GM12878 (cell line): ENCODE measurements at regions not wholly inside any gene's neighbourhood (a gene's known extent, or its start where the extent isn't known, plus 50 kb on each side); places are given as distances from the start of the nearest gene placed in this dataset.

ENCODE experiments used
- CHD2 ChIP-seq: IDR thresholded peaks from 2 replicates; pipeline ENCODE4 v1.6.1; 2011; ENCODE audit warnings: low read depth, low read length, improper control_type of control experiment, borderline replicate concordance
- HCFC1 ChIP-seq: fragments of 150-350 bp; IDR thresholded peaks from 2 replicates; pipeline ENCODE4 v1.6.1; 2014; ENCODE audit warnings: low read length
- NR2C1 ChIP-seq: fragments of 450-650 bp; IDR thresholded peaks from 2 replicates; pipeline ENCODE4 v1.6.1; 2017; ENCODE audit warnings: antibody characterized with exemption, mild to moderate bottlenecking, moderate library complexity
- TBL1XR1 ChIP-seq: IDR thresholded peaks from 2 replicates; pipeline ENCODE4 v1.6.1; 2012; ENCODE audit warnings: low read depth, low read length, improper control_type of control experiment
- TCF3 ChIP-seq: IDR thresholded peaks from 2 replicates; pipeline ENCODE4 v1.6.1; 2012; ENCODE audit warnings: low read depth, mild to moderate bottlenecking, low read length, borderline replicate concordance; ENCODE audit not compliant: insufficient read depth
- TF ChIP-seq, protein P1 (sequence below): fragments of 450-650 bp; IDR thresholded peaks from 2 replicates; pipeline ENCODE4 v1.6.1; 2017; ENCODE audit warnings: mild to moderate bottlenecking, moderate library complexity
- TF ChIP-seq, protein P2 (sequence below): fragments of 450-650 bp; IDR thresholded peaks from 2 replicates; pipeline ENCODE4 v1.6.1; 2017; ENCODE audit warnings: mild to moderate bottlenecking, moderate library complexity

DNA sequence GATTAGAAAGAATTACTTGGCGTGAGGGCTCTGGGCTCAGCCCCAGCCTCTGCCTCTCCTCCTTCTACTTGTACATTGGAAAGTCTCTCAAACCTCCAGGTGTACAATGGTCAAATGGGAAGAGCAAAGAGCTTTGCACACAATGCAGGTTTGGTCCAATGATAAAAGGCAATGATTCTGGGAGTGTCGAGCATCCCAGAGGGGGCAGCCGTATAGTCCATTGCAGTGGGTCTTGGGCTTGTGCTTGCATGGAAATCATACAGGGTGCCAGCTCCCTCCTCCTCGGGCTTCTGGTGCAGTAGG lies 98.0 kb upstream of the NCK2 start (continued):
- TF ChIP-seq, protein P1, sequence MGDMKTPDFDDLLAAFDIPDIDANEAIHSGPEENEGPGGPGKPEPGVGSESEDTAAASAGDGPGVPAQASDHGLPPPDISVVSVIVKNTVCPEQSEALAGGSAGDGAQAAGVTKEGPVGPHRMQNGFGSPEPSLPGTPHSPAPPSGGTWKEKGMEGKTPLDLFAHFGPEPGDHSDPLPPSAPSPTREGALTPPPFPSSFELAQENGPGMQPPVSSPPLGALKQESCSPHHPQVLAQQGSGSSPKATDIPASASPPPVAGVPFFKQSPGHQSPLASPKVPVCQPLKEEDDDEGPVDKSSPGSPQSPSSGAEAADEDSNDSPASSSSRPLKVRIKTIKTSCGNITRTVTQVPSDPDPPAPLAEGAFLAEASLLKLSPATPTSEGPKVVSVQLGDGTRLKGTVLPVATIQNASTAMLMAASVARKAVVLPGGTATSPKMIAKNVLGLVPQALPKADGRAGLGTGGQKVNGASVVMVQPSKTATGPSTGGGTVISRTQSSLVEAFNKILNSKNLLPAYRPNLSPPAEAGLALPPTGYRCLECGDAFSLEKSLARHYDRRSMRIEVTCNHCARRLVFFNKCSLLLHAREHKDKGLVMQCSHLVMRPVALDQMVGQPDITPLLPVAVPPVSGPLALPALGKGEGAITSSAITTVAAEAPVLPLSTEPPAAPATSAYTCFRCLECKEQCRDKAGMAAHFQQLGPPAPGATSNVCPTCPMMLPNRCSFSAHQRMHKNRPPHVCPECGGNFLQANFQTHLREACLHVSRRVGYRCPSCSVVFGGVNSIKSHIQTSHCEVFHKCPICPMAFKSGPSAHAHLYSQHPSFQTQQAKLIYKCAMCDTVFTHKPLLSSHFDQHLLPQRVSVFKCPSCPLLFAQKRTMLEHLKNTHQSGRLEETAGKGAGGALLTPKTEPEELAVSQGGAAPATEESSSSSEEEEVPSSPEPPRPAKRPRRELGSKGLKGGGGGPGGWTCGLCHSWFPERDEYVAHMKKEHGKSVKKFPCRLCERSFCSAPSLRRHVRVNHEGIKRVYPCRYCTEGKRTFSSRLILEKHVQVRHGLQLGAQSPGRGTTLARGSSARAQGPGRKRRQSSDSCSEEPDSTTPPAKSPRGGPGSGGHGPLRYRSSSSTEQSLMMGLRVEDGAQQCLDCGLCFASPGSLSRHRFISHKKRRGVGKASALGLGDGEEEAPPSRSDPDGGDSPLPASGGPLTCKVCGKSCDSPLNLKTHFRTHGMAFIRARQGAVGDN = no peak
- TF ChIP-seq CHD2 = no peak
- no peak for TF ChIP-seq NR2C1
- TF ChIP-seq TBL1XR1 = no peak
- no peak for TF ChIP-seq TCF3
- no peak for TF ChIP-seq HCFC1
- TF ChIP-seq, protein P2, sequence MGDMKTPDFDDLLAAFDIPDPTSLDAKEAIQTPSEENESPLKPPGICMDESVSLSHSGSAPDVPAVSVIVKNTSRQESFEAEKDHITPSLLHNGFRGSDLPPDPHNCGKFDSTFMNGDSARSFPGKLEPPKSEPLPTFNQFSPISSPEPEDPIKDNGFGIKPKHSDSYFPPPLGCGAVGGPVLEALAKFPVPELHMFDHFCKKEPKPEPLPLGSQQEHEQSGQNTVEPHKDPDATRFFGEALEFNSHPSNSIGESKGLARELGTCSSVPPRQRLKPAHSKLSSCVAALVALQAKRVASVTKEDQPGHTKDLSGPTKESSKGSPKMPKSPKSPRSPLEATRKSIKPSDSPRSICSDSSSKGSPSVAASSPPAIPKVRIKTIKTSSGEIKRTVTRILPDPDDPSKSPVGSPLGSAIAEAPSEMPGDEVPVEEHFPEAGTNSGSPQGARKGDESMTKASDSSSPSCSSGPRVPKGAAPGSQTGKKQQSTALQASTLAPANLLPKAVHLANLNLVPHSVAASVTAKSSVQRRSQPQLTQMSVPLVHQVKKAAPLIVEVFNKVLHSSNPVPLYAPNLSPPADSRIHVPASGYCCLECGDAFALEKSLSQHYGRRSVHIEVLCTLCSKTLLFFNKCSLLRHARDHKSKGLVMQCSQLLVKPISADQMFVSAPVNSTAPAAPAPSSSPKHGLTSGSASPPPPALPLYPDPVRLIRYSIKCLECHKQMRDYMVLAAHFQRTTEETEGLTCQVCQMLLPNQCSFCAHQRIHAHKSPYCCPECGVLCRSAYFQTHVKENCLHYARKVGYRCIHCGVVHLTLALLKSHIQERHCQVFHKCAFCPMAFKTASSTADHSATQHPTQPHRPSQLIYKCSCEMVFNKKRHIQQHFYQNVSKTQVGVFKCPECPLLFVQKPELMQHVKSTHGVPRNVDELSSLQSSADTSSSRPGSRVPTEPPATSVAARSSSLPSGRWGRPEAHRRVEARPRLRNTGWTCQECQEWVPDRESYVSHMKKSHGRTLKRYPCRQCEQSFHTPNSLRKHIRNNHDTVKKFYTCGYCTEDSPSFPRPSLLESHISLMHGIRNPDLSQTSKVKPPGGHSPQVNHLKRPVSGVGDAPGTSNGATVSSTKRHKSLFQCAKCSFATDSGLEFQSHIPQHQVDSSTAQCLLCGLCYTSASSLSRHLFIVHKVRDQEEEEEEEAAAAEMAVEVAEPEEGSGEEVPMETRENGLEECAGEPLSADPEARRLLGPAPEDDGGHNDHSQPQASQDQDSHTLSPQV = no peak
- TF ChIP-seq, all 136 proteins: peak for 0
